22Rv1 (cell line): ENCODE measurements at regions not wholly inside any gene's neighbourhood (a gene's known extent, or its start where the extent isn't known, plus 50 kb on each side); places are given as distances from the start of the nearest gene placed in this dataset.

Experiments used
- H3K27ac ChIP-seq: fragments of 450-650 bp; 2 replicates; pipeline ENCODE4 v1.5.1; 2017
- ZFX ChIP-seq: fragments of 450-650 bp; IDR thresholded peaks from 2 replicates; pipeline ENCODE4 v1.6.1; 2017; ENCODE audit warnings: antibody characterized with exemption, borderline replicate concordance
- TF ChIP-seq, protein P1 (sequence below): fragments of 450-650 bp; IDR thresholded peaks from 2 replicates; pipeline ENCODE4 v1.5.1; 2017; ENCODE audit warnings: mild to moderate bottlenecking

DNA sequence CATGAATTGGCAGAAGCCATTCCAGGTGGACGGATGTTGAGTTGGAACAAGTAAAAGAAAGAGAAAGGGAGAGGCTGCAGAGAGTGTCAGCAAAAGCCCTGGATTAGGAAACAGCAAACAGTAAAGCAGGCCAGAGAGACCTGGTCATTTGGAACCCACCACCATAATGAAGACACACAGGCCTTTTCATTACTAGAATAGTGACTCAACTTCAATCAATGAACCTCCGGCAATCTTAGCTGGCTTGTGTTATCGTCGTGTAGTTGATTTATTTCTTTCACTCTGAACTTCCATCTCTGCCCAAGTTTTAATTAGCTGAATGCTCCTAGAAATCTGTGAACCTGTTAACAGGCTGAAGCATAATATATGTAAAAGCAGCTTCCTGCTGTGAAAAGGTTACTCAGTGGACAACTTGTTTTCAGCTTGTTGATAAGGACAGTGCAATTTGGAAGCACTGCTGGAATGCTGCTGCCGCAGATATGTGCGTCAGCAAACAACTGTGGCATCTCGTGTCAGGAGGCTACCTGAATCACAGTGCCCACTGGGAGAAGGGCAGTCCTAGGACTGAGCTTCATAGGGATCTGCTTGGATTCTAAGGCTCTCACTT is 68.8 kb downstream of the SPANXN4 start:
- H3K27ac ChIP-seq: no peak overlapping the region
- no peak for TF ChIP-seq ZFX
- TF ChIP-seq, protein P1, sequence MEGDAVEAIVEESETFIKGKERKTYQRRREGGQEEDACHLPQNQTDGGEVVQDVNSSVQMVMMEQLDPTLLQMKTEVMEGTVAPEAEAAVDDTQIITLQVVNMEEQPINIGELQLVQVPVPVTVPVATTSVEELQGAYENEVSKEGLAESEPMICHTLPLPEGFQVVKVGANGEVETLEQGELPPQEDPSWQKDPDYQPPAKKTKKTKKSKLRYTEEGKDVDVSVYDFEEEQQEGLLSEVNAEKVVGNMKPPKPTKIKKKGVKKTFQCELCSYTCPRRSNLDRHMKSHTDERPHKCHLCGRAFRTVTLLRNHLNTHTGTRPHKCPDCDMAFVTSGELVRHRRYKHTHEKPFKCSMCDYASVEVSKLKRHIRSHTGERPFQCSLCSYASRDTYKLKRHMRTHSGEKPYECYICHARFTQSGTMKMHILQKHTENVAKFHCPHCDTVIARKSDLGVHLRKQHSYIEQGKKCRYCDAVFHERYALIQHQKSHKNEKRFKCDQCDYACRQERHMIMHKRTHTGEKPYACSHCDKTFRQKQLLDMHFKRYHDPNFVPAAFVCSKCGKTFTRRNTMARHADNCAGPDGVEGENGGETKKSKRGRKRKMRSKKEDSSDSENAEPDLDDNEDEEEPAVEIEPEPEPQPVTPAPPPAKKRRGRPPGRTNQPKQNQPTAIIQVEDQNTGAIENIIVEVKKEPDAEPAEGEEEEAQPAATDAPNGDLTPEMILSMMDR: no peak
